ENCODE measurements at regions not wholly inside any gene's neighbourhood (a gene's known extent, or its start where the extent isn't known, plus 50 kb on each side); places are given as distances from the start of the nearest gene placed in this dataset.
A peak's percentile ranks its signal among the peaks of the same experiment; 100 is the strongest.

DNA sequence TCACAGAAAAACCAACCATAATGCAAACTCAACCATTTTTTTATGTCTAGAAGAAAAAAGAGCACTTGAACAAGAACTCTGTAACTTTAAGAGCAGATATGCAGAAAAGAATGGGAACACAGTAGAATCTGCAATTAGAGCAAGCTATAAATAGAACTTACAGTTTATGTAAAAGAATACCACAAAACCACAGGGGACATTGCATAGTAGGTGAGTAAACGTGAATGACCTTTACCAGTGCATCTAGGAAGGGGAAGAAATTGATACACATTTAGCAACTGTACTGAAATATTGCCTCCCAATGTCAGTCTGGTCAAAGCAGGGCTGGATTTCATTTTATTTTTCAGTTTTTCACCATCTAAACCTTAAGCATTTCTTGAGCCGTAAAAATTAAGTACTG is 242.2 kb upstream of the EDNRB start:
- Histone ChIP-seq H3K4me2 (ENCODE audit: low read length) (peak overlapping the region; percentile 41), H3K27ac (ENCODE audit: low read depth, low read length) (no peak overlapping the region), H3K9me3 (ENCODE audit: control insufficient read depth, insufficient read depth, low read length) (no peaks in the 10 kb centered on the region), H3F3A (ENCODE audit: control insufficient read depth, insufficient read depth) (no peaks in the 10 kb centered on the region), H3K36me3 (ENCODE audit: control insufficient read depth, low read length) (no peaks in the 10 kb centered on the region), H3K9me2 (replicated peaks; ENCODE audit: control insufficient read depth, low read length) (no peaks in the 10 kb centered on the region), H3K79me2 (ENCODE audit: control insufficient read depth, low read length) (no peaks in the 10 kb centered on the region), H3K4me3 (ENCODE audit: low read length) (peak overlapping the region; percentile 5; the same call in 1 of the 2 replicates), H3K27me3 (ENCODE audit: control insufficient read depth, low read length) (no peaks in the 10 kb centered on the region), H4K20me1 (ENCODE audit: control insufficient read depth, insufficient read depth, low read depth, low read length) (no peaks in the 10 kb centered on the region), H3K4me1 (ENCODE audit: control insufficient read depth, low read length) (peaks cover 20% of the 10 kb centered on the region)
- no peak for TF ChIP-seq EZH2phosphoT487 (IDR thresholded peaks at IDR 0.05; ENCODE audit: borderline replicate concordance, low read length)
- TF ChIP-seq, protein P1, sequence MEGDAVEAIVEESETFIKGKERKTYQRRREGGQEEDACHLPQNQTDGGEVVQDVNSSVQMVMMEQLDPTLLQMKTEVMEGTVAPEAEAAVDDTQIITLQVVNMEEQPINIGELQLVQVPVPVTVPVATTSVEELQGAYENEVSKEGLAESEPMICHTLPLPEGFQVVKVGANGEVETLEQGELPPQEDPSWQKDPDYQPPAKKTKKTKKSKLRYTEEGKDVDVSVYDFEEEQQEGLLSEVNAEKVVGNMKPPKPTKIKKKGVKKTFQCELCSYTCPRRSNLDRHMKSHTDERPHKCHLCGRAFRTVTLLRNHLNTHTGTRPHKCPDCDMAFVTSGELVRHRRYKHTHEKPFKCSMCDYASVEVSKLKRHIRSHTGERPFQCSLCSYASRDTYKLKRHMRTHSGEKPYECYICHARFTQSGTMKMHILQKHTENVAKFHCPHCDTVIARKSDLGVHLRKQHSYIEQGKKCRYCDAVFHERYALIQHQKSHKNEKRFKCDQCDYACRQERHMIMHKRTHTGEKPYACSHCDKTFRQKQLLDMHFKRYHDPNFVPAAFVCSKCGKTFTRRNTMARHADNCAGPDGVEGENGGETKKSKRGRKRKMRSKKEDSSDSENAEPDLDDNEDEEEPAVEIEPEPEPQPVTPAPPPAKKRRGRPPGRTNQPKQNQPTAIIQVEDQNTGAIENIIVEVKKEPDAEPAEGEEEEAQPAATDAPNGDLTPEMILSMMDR (IDR thresholded peaks at IDR 0.05; ENCODE audit: low read depth, low read length, poor library complexity, severe bottlenecking), result no peak

DNA sequence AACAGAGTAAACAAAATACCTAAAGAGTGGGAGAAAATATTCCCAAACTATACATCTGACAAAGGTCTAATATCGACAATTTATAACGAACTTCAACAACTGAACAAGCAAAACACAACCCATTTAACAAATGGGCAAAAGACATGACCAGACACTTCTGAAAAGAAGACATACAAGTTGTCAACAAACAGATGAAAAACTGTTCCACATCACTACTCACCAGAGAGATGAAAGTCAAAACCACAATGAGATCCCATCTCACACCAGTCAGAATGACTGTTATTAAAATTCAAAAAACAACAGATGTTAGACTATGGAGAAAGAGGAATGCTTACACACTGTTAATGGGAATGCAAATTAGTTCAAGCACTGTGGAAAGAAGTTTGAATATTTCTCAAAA is 233.8 kb upstream of the EDNRB start:
- no peak for TF ChIP-seq EZH2phosphoT487 (IDR thresholded peaks at IDR 0.05; ENCODE audit: borderline replicate concordance, low read length)
- TF ChIP-seq, protein P1 (IDR thresholded peaks at IDR 0.05; ENCODE audit: low read depth, low read length, poor library complexity, severe bottlenecking), result no peak
- peaks cover 22% of the 10 kb centered on the region for H3K4me1 ChIP-seq (ENCODE audit: control insufficient read depth, low read length)
- no peaks in the 10 kb centered on the region for H3K79me2 ChIP-seq (ENCODE audit: control insufficient read depth, low read length)
- no peaks in the 10 kb centered on the region for H3K36me3 ChIP-seq (ENCODE audit: control insufficient read depth, low read length)
- no peaks in the 10 kb centered on the region for H3K27me3 ChIP-seq (ENCODE audit: control insufficient read depth, low read length)
- H3F3A ChIP-seq (ENCODE audit: control insufficient read depth, insufficient read depth), result no peaks in the 10 kb centered on the region
- peak overlapping the region; percentile 32 for H3K27ac ChIP-seq (ENCODE audit: low read depth, low read length)
- H3K9me3 ChIP-seq (ENCODE audit: control insufficient read depth, insufficient read depth, low read length), result peaks cover 5% of the 10 kb centered on the region; the same call in 1 of the 2 replicates
- no peak overlapping the region for H3K4me3 ChIP-seq (ENCODE audit: low read length)
- H3K9me2 ChIP-seq (replicated peaks; ENCODE audit: control insufficient read depth, low read length), result no peaks in the 10 kb centered on the region
- no peaks in the 10 kb centered on the region for H4K20me1 ChIP-seq (ENCODE audit: control insufficient read depth, insufficient read depth, low read depth, low read length)
- H3K4me2 ChIP-seq (ENCODE audit: low read length), result peak overlapping the region; percentile 16

DNA sequence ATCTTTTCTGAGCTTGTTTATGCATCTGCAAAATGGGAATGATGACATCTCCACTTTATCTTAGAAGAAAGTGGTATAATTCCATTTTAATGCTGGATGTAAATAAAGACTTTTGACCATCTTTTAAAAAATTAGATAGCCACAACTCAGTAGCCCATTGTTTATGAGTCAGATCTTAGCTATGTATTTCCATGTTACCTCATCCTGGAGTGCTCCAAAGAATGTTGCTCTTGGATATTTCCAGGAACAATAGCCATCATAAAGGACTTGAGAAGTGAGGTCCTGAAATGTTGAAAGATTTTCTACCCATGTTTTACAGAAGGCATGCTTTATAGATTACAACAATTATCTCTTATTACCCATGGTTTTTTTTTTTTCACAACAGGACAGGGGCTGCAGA is 229.3 kb upstream of the EDNRB start:
- H3K4me3 ChIP-seq (ENCODE audit: low read length), result no peak overlapping the region
- TF ChIP-seq, protein P1 (IDR thresholded peaks at IDR 0.05; ENCODE audit: low read depth, low read length, poor library complexity, severe bottlenecking), result no peak
- TF ChIP-seq EZH2phosphoT487 (IDR thresholded peaks at IDR 0.05; ENCODE audit: borderline replicate concordance, low read length), result no peak
- no peak overlapping the region for H3K4me2 ChIP-seq (ENCODE audit: low read length)
- no peaks in the 10 kb centered on the region for H3K36me3 ChIP-seq (ENCODE audit: control insufficient read depth, low read length)
- H3K9me2 ChIP-seq (replicated peaks; ENCODE audit: control insufficient read depth, low read length), result no peaks in the 10 kb centered on the region
- no peaks in the 10 kb centered on the region for H4K20me1 ChIP-seq (ENCODE audit: control insufficient read depth, insufficient read depth, low read depth, low read length)
- no peaks in the 10 kb centered on the region for H3K79me2 ChIP-seq (ENCODE audit: control insufficient read depth, low read length)
- H3K27me3 ChIP-seq (ENCODE audit: control insufficient read depth, low read length), result no peaks in the 10 kb centered on the region
- H3K27ac ChIP-seq (ENCODE audit: low read depth, low read length), result no peak overlapping the region
- H3K4me1 ChIP-seq (ENCODE audit: control insufficient read depth, low read length), result peaks cover 21% of the 10 kb centered on the region
- H3F3A ChIP-seq (ENCODE audit: control insufficient read depth, insufficient read depth), result no peaks in the 10 kb centered on the region
- H3K9me3 ChIP-seq (ENCODE audit: control insufficient read depth, insufficient read depth, low read length), result peaks cover 2% of the 10 kb centered on the region; the same call in 1 of the 2 replicates

Data from DOHH2 (cell line).